Inflammatory macrophage treated with lipopolysaccharide for 1 hour (primary cell): ENCODE measurements at regions not wholly inside any gene's neighbourhood (a gene's known extent, or its start where the extent isn't known, plus 50 kb on each side); places are given as distances from the start of the nearest gene placed in this dataset.

Experiments used
- DNase-seq, 2 donors: peaks; one replicate each; pipeline ENCODE4 v3.0.0-alpha.2; 2020 to 2022

GRCh38 chr2:171225302-171225980 is 64.7 kb upstream of the TLK1 start:
- peak; percentile 74 to 89 for DNase-seq

DNA sequence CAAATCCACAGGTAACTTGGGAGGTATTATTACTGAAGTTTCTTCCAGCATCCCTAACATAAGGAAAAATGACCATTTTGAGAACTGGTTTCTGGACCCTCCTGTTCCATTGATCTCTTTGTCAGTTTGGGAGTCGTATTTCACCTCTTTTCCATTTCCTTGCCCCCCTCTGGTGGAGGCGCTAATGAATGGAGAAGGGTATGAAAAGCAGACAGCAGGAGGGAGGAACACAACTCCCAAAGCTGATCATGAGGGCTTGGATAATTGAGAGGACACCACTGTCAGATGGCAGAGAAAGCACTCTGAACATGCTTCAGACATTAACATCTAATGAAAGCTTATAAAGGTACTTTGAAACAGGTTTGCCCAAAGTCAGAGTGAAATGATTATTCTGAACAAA is 56.6 kb upstream of the TLK1 start:
- no peak for DNase-seq

DNA sequence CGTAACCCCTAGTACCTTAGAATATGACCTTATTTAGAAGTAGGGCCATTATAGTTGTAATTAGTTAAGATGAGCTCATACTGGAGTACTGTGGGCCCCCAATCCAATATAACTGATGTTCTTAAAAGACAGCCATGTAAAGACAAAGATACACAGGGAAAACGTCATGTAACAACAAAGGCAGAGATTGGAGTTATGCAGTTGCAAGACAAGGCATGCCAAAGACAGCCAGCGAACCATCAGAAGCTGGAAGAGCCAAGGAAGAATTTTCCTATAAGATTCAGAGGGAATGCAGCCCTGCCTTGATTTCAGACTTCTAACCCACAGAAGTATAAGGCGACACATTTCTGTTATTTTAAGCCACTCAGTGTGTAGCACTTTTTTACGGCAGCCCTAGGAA is 55.9 kb upstream of the TLK1 start:
- DNase-seq: no peak

GRCh38 chr2:171214093-171214492 is 53.4 kb upstream of the TLK1 start:
- DNase-seq: no peak

- no peak for DNase-seq
Measured at GRCh38 chr2:171210864-171211431, 50.3 kb upstream of the TLK1 start.
